Parathyroid adenoma (tissue), 2 donors: ENCODE measurements at regions not wholly inside any gene's neighbourhood (a gene's known extent, or its start where the extent isn't known, plus 50 kb on each side); places are given as distances from the start of the nearest gene placed in this dataset.
"Not testable (repeated sequence)": the region's sequence is repeated elsewhere in the genome, so short reads cannot be mapped to it uniquely, and the experiment has no call there.

Experiments
- H2AFZ ChIP-seq: fragments of 300-600 bp; sonication (generic); one replicate; pipeline ENCODE4 v1.7.0; 2017; ENCODE audit warnings: antibody characterized with exemption, mild to moderate bottlenecking
- H3K27ac ChIP-seq: fragments of 300-600 bp; sonication (generic); one replicate; pipeline ENCODE4 v1.7.0; 2017
- H3K27me3 ChIP-seq: fragments of 300-600 bp; sonication (generic); one replicate; pipeline ENCODE4 v1.7.0; 2017; ENCODE audit warnings: low read length; ENCODE audit not compliant: control insufficient read depth, insufficient read depth
- H3K36me3 ChIP-seq: fragments of 300-600 bp; sonication (generic); one replicate; pipeline ENCODE4 v1.7.0; 2017; ENCODE audit warnings: low read length; ENCODE audit not compliant: control insufficient read depth, insufficient read depth
- H3K4me1 ChIP-seq: fragments of 300-600 bp; sonication (generic); one replicate; pipeline ENCODE4 v1.7.0; 2017; ENCODE audit warnings: control low read depth
- H3K4me2 ChIP-seq: fragments of 300-600 bp; sonication (generic); one replicate; pipeline ENCODE4 v1.7.0; 2017; ENCODE audit warnings: low read length
- H3K4me3 ChIP-seq: fragments of 300-600 bp; sonication (generic); one replicate; pipeline ENCODE4 v1.7.0; 2017; ENCODE audit warnings: low read depth, low read length
- H3K79me2 ChIP-seq: fragments of 300-600 bp; sonication (generic); one replicate; pipeline ENCODE4 v1.7.0; 2017; ENCODE audit warnings: control low read depth
- H3K9ac ChIP-seq: fragments of 300-600 bp; sonication (generic); one replicate; pipeline ENCODE4 v1.7.0; 2017; ENCODE audit warnings: mild to moderate bottlenecking
- H3K9me3 ChIP-seq: fragments of 300-600 bp; sonication (generic); one replicate; pipeline ENCODE4 v1.7.0; 2017; ENCODE audit warnings: low read length; ENCODE audit not compliant: control insufficient read depth
- donor health status: primary hyperparathyroidism.

- not testable (repeated sequence) for H3K36me3 ChIP-seq, H3K4me1 ChIP-seq, H3K27me3 ChIP-seq, H3K9ac ChIP-seq, H2AFZ ChIP-seq, H3K27ac ChIP-seq, H3K79me2 ChIP-seq, H3K4me2 ChIP-seq, H3K9me3 ChIP-seq, H3K4me3 ChIP-seq
Observed at GRCh38 chr1:149635290-149635899, 51.7 kb downstream of the PPIAL4C start.

GRCh38 chr1:149636286-149637122 is 52.9 kb downstream of the PPIAL4C start:
- not testable (repeated sequence) for H3K36me3 ChIP-seq, H3K27me3 ChIP-seq, H3K79me2 ChIP-seq, H3K4me1 ChIP-seq, H3K9me3 ChIP-seq, H3K9ac ChIP-seq
- Histone ChIP-seq H3K27ac (peak overlapping the region; percentile 60), H2AFZ (peak overlapping the region; percentile 56), H3K4me2 (peak overlapping the region; percentile 64), H3K4me3 (peak overlapping the region; percentile 53)

DNA sequence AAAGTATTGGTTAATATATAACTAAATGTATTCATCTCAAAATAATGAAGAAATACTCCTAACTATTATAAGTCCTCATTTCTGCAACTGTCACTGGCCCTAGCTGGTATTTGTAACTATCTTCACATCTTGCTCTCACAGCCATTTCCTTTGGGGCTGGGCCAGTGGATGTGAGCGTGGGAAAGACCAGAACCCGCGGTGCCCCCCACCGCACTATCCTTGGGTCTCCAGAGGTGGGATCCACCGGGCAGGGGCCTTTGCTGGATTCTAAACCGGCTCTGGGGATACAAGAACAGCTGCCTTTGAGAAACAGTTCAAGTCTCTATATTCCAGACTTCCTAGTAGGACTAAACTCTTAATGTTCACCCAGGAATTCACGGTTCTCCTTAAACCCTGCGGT is 54.8 kb downstream of the PPIAL4C start:
- H3K4me3 ChIP-seq, H3K9ac ChIP-seq, H3K27ac ChIP-seq, H3K9me3 ChIP-seq, H3K4me1 ChIP-seq, H3K79me2 ChIP-seq, H3K36me3 ChIP-seq, H3K27me3 ChIP-seq, H3K4me2 ChIP-seq, H2AFZ ChIP-seq: not testable (repeated sequence)

DNA sequence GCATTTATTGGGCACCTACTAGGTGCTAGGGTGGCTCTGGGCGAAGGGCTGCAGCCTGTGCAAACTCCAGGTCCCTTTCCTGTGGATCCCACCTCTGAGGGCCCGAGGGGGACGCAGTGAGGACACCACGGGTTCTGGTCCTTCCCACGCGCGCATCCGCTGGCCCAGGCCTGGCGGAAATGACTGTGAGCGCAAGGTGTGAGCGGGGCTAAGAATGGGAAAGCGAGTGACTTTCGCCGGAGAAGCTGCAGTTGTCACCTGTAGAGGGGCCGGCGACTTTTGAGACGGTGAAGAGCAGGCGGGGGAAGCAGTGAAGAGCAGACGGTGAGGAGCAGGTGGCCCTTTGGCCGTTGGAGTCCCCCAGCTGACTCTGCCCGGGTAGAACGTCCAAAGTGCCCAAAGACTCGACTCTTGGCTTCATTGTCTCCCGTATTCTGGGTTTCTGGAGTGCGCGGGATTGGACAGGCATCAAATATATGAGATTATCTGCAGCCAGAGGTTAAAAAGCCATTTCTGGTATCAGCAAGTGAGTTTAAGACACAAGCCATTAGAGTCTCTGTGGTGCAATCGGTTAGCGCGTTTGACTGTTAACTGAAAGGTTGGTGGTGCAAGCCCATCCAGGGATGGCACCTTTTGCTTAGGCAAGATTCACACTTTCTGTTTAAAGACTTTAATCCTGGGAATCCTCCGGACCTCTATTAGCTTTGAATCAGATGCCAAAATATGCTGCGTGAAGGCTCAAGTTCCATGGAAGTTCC is 55.4 kb downstream of the PPIAL4C start:
- not testable (repeated sequence) for H3K27ac ChIP-seq, H3K4me1 ChIP-seq, H3K9ac ChIP-seq, H3K4me2 ChIP-seq, H3K4me3 ChIP-seq, H3K9me3 ChIP-seq, H3K27me3 ChIP-seq, H3K79me2 ChIP-seq, H3K36me3 ChIP-seq, H2AFZ ChIP-seq

DNA sequence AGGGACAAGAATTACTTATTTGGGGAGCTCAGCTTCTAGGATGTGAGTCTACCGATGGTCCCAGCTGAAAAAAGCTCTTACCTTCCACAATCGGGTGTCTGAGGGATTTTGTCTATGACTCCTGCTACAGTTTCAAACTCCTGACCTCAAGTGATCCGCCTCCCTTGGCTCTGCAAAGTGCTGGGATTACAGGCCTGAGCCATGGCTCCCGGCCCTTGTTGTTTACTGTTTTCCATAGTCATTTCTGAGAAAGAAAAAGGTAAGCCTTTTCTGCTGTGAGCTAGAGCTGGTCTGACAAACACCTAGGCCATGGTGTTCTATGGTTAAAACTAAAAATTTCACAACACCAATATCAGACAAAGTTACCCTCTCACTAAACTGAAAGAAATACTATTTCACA is 57.5 kb downstream of the PPIAL4C start:
- H3K9ac ChIP-seq, H3K27ac ChIP-seq, H3K9me3 ChIP-seq, H3K4me3 ChIP-seq, H3K79me2 ChIP-seq, H3K27me3 ChIP-seq, H3K4me2 ChIP-seq, H3K36me3 ChIP-seq, H3K4me1 ChIP-seq, H2AFZ ChIP-seq: not testable (repeated sequence)

DNA sequence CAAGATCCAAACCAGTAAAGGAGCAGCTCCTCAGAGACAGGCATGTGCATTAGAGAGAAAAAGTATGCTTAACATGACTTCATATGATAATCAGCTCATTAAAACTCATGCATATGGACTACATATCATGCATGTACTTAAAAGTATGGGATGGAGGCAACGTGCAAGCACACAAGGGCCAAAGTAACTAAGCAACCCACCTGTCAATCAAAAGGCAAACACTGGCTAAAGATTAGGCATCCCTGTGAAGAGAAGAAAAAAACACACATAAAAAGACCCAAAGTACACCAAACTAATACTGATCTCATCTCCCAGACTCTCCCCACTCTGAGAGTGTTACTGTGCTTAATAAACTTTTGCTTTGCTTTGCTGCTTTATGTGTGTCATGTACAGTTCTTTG is 61.2 kb downstream of the PPIAL4C start:
- H3K9ac ChIP-seq, H3K79me2 ChIP-seq, H3K27me3 ChIP-seq, H3K27ac ChIP-seq, H3K36me3 ChIP-seq, H3K4me1 ChIP-seq, H3K9me3 ChIP-seq, H3K4me2 ChIP-seq, H3K4me3 ChIP-seq, H2AFZ ChIP-seq: not testable (repeated sequence)

GRCh38 chr1:149646360-149647017 is 62.8 kb downstream of the PPIAL4C start:
- not testable (repeated sequence) for H3K27ac ChIP-seq, H3K27me3 ChIP-seq, H3K4me1 ChIP-seq, H3K4me2 ChIP-seq, H3K9ac ChIP-seq, H3K4me3 ChIP-seq, H3K9me3 ChIP-seq, H3K36me3 ChIP-seq, H3K79me2 ChIP-seq, H2AFZ ChIP-seq

DNA sequence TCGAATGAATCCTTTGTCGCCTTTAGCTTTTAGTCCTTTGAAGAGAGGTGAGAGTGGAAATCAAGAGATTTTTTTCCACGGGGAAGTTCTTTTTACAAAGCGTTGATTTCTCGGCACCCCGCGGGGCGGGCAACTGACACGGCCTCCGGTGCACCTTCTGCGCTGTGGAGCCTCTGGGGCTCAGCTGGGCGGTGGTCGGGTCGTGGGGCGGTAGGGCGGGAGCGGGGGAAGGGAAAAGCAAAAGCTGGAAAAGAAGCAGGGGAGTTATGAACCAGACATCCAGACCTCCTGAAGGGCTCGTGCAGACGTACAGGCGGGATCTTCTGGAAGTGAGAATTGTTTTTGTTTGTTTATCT is 63.3 kb downstream of the PPIAL4C start:
- H3K9ac ChIP-seq, H3K27ac ChIP-seq, H3K4me3 ChIP-seq: not testable (repeated sequence)

DNA sequence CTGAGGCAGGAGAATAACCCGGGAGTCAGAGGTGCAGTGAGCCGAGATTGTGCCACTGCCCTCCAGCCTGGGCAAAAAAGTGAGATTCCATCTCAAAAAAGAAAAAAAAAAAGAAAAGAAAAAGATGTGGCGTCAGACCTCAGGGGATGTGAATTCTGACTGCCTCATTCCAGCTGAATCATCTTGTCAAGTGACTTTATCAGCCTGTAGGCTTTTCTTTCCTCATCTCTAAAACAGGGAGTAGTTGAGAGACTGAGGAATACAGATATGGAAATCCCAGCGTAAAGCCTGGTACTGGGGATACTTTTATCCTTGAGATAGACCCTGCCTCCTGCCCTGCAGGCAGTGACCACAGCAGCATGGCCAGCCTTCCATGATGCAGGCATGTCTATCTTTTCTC is 74.1 kb downstream of the PPIAL4C start:
- not testable (repeated sequence) for H3K4me3 ChIP-seq, H3K9ac ChIP-seq, H3K36me3 ChIP-seq, H3K79me2 ChIP-seq, H3K27me3 ChIP-seq, H3K4me2 ChIP-seq, H2AFZ ChIP-seq, H3K9me3 ChIP-seq, H3K4me1 ChIP-seq, H3K27ac ChIP-seq

More for the DNA sequence above, 63.3 kb downstream of the PPIAL4C start:
- not testable (repeated sequence) for H3K4me1 ChIP-seq, H2AFZ ChIP-seq, H3K9me3 ChIP-seq, H3K79me2 ChIP-seq, H3K4me2 ChIP-seq, H3K36me3 ChIP-seq, H3K27me3 ChIP-seq

DNA sequence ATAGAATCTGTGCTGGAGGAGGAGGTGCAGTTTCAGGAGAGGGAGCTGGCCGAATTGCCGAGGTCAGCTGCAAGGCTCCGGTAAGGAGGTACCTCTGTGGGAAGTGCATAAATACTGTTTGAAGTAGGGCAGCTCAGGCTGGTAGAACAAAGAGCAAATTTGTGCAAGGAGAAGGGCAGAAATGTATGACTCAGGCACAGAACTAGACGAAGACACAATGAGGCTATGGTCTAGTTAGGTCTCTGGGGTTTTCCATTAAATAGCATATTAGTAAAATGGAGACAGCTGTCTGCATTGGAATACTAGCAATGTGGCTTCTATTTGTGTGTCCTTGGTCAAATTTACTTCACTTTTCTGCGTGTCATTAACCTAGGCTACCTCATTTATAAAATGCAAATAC is 74.5 kb downstream of the PPIAL4C start:
- not testable (repeated sequence) for H3K27ac ChIP-seq, H3K9me3 ChIP-seq, H3K27me3 ChIP-seq, H3K4me2 ChIP-seq, H2AFZ ChIP-seq, H3K36me3 ChIP-seq, H3K4me3 ChIP-seq, H3K79me2 ChIP-seq, H3K9ac ChIP-seq, H3K4me1 ChIP-seq
